SK-N-SH (cell line): ENCODE measurements at regions not wholly inside any gene's neighbourhood (a gene's known extent, or its start where the extent isn't known, plus 50 kb on each side); places are given as distances from the start of the nearest gene placed in this dataset.

Experiments
- CTCF ChIA-PET: fragments of 300-600, 350-600 bp; formaldehyde crosslinking; extraction: SDS; loops from one replicate; lab custom pipeline; 2021; lab: Yijun Ruan, JAX
- POLR2A ChIA-PET: fragments of 350-600 bp; sonication (Branson Sonifier 250); formaldehyde crosslinking; extraction: SDS; loops from one replicate; lab custom pipeline; 2020; ENCODE audit warnings: antibody characterized with exemption, inconsistent platforms; lab: Yijun Ruan, JAX
- DNase-seq: peaks from one replicate; pipeline ENCODE4 v3.0.0; 2012
- H2AFZ ChIP-seq: fragments of 200-600 bp; sonication (generic); 2 replicates; pipeline ENCODE4 v1.8.1; 2016; ENCODE audit warnings: antibody characterized with exemption, mild to moderate bottlenecking, low read depth
- H3F3A ChIP-seq: fragments of 200-600 bp; sonication (generic); replicated peaks from 2 replicates; pipeline ENCODE3; 2016; ENCODE audit warnings: antibody characterized with exemption, mild to moderate bottlenecking; ENCODE audit not compliant: insufficient read depth
- H3K27ac ChIP-seq, 2 experiments: fragments of 200-500 bp in 1 of 2; fragments of 200-600 bp in 1 of 2; sonication (Bioruptor generic) in 1 of 2; sonication (generic), shearing (Covaris generic) in 1 of 2; 2 replicates each; pipeline versions ENCODE4 v1.5.1 to v1.6.1; 2014 to 2016; ENCODE audit warnings: low read depth in 2 of 2, inconsistent platforms in 1 of 2, low read length in 1 of 2, mild to moderate bottlenecking in 1 of 2, mixed read lengths in 1 of 2
- H3K27me3 ChIP-seq: fragments of 200-600 bp; sonication (generic), shearing (Covaris generic); 2 replicates; pipeline ENCODE4 v1.6.1; 2016; ENCODE audit warnings: mixed run types; ENCODE audit not compliant: insufficient read depth
- H3K36me3 ChIP-seq, 2 experiments: fragments of 200-500 bp in 1 of 2; fragments of 200-600 bp in 1 of 2; sonication (Bioruptor generic) in 1 of 2; sonication (generic) in 1 of 2; replicated peaks in 1 of 2; 2 replicates each; pipeline versions ENCODE3 to v1.5.1; 2014 to 2016; ENCODE audit warnings: low read length in 1 of 2, mild to moderate bottlenecking in 1 of 2; ENCODE audit not compliant: insufficient read depth in 2 of 2, control insufficient read depth in 1 of 2
- H3K4me1 ChIP-seq, 2 experiments: fragments of 200-500 bp in 1 of 2; fragments of 200-600 bp in 1 of 2; sonication (Bioruptor generic) in 1 of 2; sonication (generic), shearing (Covaris generic) in 1 of 2; 2 replicates each; pipeline versions ENCODE4 v1.5.1 to v1.6.1; 2014 to 2016; ENCODE audit warnings: low read depth in 1 of 2, low read length in 1 of 2, mixed run types in 1 of 2; ENCODE audit not compliant: insufficient read depth in 2 of 2, control insufficient read depth in 1 of 2
- H3K4me2 ChIP-seq: fragments of 200-600 bp; sonication (generic), shearing (Covaris generic); 2 replicates; pipeline ENCODE4 v1.6.1; 2017; ENCODE audit warnings: mixed run types
- H3K4me3 ChIP-seq, 2 experiments: fragments of 200-500 bp in 1 of 2; fragments of 200-600 bp in 1 of 2; sonication (Bioruptor generic) in 1 of 2; sonication (generic), shearing (Covaris generic) in 1 of 2; 2 replicates each; pipeline versions ENCODE4 v1.5.1 to v1.8.1; 2014 to 2016; ENCODE audit warnings: low read depth in 2 of 2, inconsistent platforms in 1 of 2, low read length in 1 of 2, mild to moderate bottlenecking in 1 of 2, mixed read lengths in 1 of 2, moderate library complexity in 1 of 2
- H3K79me2 ChIP-seq: fragments of 200-600 bp; sonication (generic); 2 replicates; pipeline ENCODE4 v1.8.1; 2017; ENCODE audit warnings: mild to moderate bottlenecking; ENCODE audit not compliant: insufficient read depth
- H3K9ac ChIP-seq: fragments of 200-600 bp; sonication (generic); 2 replicates; pipeline ENCODE4 v1.6.1; 2017; ENCODE audit warnings: mixed run types
- H3K9me2 ChIP-seq: fragments of 200-600 bp; sonication (generic); 2 replicates; pipeline ENCODE4 v1.6.1; 2017; ENCODE audit warnings: mixed run types
- H3K9me3 ChIP-seq: fragments of 200-600 bp; sonication (generic); 2 replicates; pipeline ENCODE4 v1.6.1; 2017; ENCODE audit warnings: mixed run types, mild to moderate bottlenecking, moderate library complexity
- H4K20me1 ChIP-seq: fragments of 200-600 bp; sonication (generic); 2 replicates; pipeline ENCODE4 v1.6.1; 2017; ENCODE audit warnings: mild to moderate bottlenecking, mixed run types; ENCODE audit not compliant: insufficient read depth
- CHD2 ChIP-seq: fragments of 150-350 bp; IDR thresholded peaks from 2 replicates; pipeline ENCODE4 v1.6.1; 2018; ENCODE audit warnings: low read length; ENCODE audit not compliant: partially characterized antibody
- CTCF ChIP-seq: fragments of 200-600 bp; sonication (generic); IDR thresholded peaks from 2 replicates; pipeline ENCODE4 v1.6.1; 2017; ENCODE audit warnings: antibody characterized with exemption, mild to moderate bottlenecking, moderate library complexity
- ELF1 ChIP-seq: IDR thresholded peaks from 2 replicates; pipeline ENCODE4 v1.4.0; 2012
- EP300 ChIP-seq, 2 experiments: IDR thresholded peaks; 2 replicates each; pipeline versions ENCODE4 v1.4.0 to v1.6.1; 2012; ENCODE audit warnings: borderline replicate concordance in 1 of 2, low read depth in 1 of 2, low read length in 1 of 2
- EZH2phosphoT487 ChIP-seq: fragments of 200-600 bp; sonication (generic); IDR thresholded peaks from 2 replicates; pipeline ENCODE4 v1.6.1; 2017; ENCODE audit warnings: low read depth, mixed run types, mild to moderate bottlenecking, antibody characterized with exemption, moderate library complexity, borderline replicate concordance
- FOSL2 ChIP-seq: IDR thresholded peaks from 2 replicates; pipeline ENCODE4 v1.4.0; 2012; ENCODE audit warnings: low read depth, mild to moderate bottlenecking, moderate library complexity, borderline replicate concordance
- FOXM1 ChIP-seq: IDR thresholded peaks from 2 replicates; pipeline ENCODE4 v1.4.0; 2012; ENCODE audit warnings: low read depth, mild to moderate bottlenecking
- GATA2 ChIP-seq: sonication (generic); formaldehyde crosslinking; IDR thresholded peaks from 2 replicates; pipeline ENCODE4 v1.5.0; 2020; ENCODE audit warnings: mild to moderate bottlenecking, missing genetic modification reagents
- JUND ChIP-seq: IDR thresholded peaks from 2 replicates; pipeline ENCODE4 v1.4.0; 2012
- MAX ChIP-seq: IDR thresholded peaks from 2 replicates; pipeline ENCODE4 v1.4.0; 2012; ENCODE audit warnings: low read depth
- MEF2A ChIP-seq: IDR thresholded peaks from 2 replicates; pipeline ENCODE4 v1.4.0; 2012; ENCODE audit warnings: low read depth, borderline replicate concordance
- NFIC ChIP-seq: IDR thresholded peaks from 2 replicates; pipeline ENCODE4 v1.4.0; 2012; ENCODE audit warnings: borderline replicate concordance
- PBX3 ChIP-seq: IDR thresholded peaks from 2 replicates; pipeline ENCODE4; 2012
- RAD21 ChIP-seq: IDR thresholded peaks from 2 replicates; pipeline ENCODE4 v1.6.1; 2012; ENCODE audit warnings: mild to moderate bottlenecking, low read length
- RCOR1 ChIP-seq: fragments of 150-350 bp; IDR thresholded peaks from 2 replicates; pipeline ENCODE4 v1.6.1; 2017; ENCODE audit warnings: antibody characterized with exemption, low read length
- RFX5 ChIP-seq: IDR thresholded peaks from 2 replicates; pipeline ENCODE4 v1.6.1; 2012; ENCODE audit warnings: mild to moderate bottlenecking, improper control_type of control experiment, low read length
- RXRA ChIP-seq: IDR thresholded peaks from 2 replicates; pipeline ENCODE4 v1.4.0; 2012; ENCODE audit warnings: low read depth, mild to moderate bottlenecking, borderline replicate concordance
- TCF12 ChIP-seq: IDR thresholded peaks from 2 replicates; pipeline ENCODE4 v1.4.0; 2012
- TEAD4 ChIP-seq: IDR thresholded peaks from 2 replicates; pipeline ENCODE4 v1.4.0; 2012; ENCODE audit warnings: mild to moderate bottlenecking, borderline replicate concordance; ENCODE audit not compliant: insufficient read depth
- USF1 ChIP-seq: IDR thresholded peaks from 2 replicates; pipeline ENCODE4 v1.4.0; 2012; ENCODE audit warnings: low read depth, borderline replicate concordance
- USF2 ChIP-seq: fragments of 150-350 bp; IDR thresholded peaks from 2 replicates; pipeline ENCODE4 v1.6.1; 2017; ENCODE audit warnings: antibody characterized with exemption, low read length, low read depth, borderline replicate concordance
- YY1 ChIP-seq: IDR thresholded peaks from 2 replicates; pipeline ENCODE4 v1.4.0; 2012; ENCODE audit warnings: low read depth, mild to moderate bottlenecking
- WGBS: methylation state at CpG from one replicate; pipeline ENCODE4 v1.1.6; 2017; ENCODE audit warnings: low lambda C conversion rate; 5-methylcytosine and 5-hydroxymethylcytosine counted together

- Histone ChIP-seq H3K27ac (no peak overlapping the region), H3K27me3 (no peaks in the 10 kb centered on the region), H3K4me1 (no peaks in the 10 kb centered on the region), H3F3A (peaks cover 6% of the 10 kb centered on the region), H3K9me2 (no peaks in the 10 kb centered on the region), H3K4me3 (no peak overlapping the region), H4K20me1 (no peaks in the 10 kb centered on the region), H2AFZ (no peak overlapping the region), H3K4me2 (no peak overlapping the region), H3K79me2 (no peaks in the 10 kb centered on the region), H3K36me3 (no peaks in the 10 kb centered on the region), H3K9ac (no peak overlapping the region), H3K9me3 (no peaks in the 10 kb centered on the region)
- no peak for DNase-seq
- ChIA-PET CTCF (interaction anchor here (2.2 kb wide), 1 partner anchor 13 kb away, joined by 4 read pairs; no protein-coding TSS in a partner anchor), POLR2A (no interaction called here)
- TF ChIP-seq JUND (peak; percentile 42), EP300 (IDR thresholded peaks at IDR 0.05; ENCODE audit: borderline replicate concordance in 1 of 2, low read depth in 1 of 2, low read length in 1 of 2) (peak in 1 of 2 experiments; percentile 63; a peak in 1 of 4 replicates), RCOR1 (no peak), FOXM1 (no peak), ELF1 (no peak), RXRA (peak; percentile 63; the same call in 1 of the 2 replicates), TCF12 (peak; percentile 49; the same call in 1 of the 2 replicates), TEAD4 (no peak), EZH2phosphoT487 (no peak), PBX3 (peak; percentile 31; the same call in 1 of the 2 replicates), USF2 (no peak), FOSL2 (peak; percentile 8; the same call in 1 of the 2 replicates), RFX5 (no peak), GATA2 (CRISPR knock-in tag) (no peak)
- WGBS: 15% methylated on average over 2 of the region's 2 CpGs
Observed at GRCh38 chr7:34236057-34236456, 330.7 kb downstream of the BMPER start.

GRCh38 chr7:34236839-34237492, 331.6 kb downstream of the BMPER start:
- no peak for DNase-seq
- H3K4me1 ChIP-seq: peaks cover 0 to 2% of the 10 kb centered on the region in 2 experiments; a peak in 1 of 4 replicates
- no peaks in the 10 kb centered on the region for H3K36me3 ChIP-seq
- no peaks in the 10 kb centered on the region for H3K9me2 ChIP-seq
- H3K27me3 ChIP-seq: no peaks in the 10 kb centered on the region
- H3K4me3 ChIP-seq: no peak overlapping the region
- H3K27ac ChIP-seq: no peak overlapping the region
- ChIA-PET POLR2A (no interaction called here), CTCF (interaction anchor here (2.2 kb wide), 1 partner anchor 12 kb away, joined by 4 read pairs; no protein-coding TSS in a partner anchor)
- 42% methylated on average over 2 of the region's 2 CpGs for WGBS
- H2AFZ ChIP-seq: no peak overlapping the region
- H3K9ac ChIP-seq: no peak overlapping the region
- H3K79me2 ChIP-seq: no peaks in the 10 kb centered on the region
- no peak overlapping the region for H3K4me2 ChIP-seq
- peaks cover 6% of the 10 kb centered on the region for H3F3A ChIP-seq
- no peaks in the 10 kb centered on the region for H3K9me3 ChIP-seq
- no peaks in the 10 kb centered on the region for H4K20me1 ChIP-seq
- TF ChIP-seq NFIC (no peak), ELF1 (no peak), USF1 (no peak), TEAD4 (no peak), GATA2 (CRISPR knock-in tag) (no peak), EP300 (IDR thresholded peaks at IDR 0.05; ENCODE audit: borderline replicate concordance in 1 of 2, low read depth in 1 of 2, low read length in 1 of 2) (no peak), YY1 (no peak), MAX (no peak), CTCF (no peak), RAD21 (no peak), EZH2phosphoT487 (no peak), MEF2A (no peak), CHD2 (no peak), PBX3 (no peak)
